B cell (primary cell): ENCODE measurements at regions not wholly inside any gene's neighbourhood (a gene's known extent, or its start where the extent isn't known, plus 50 kb on each side); places are given as distances from the start of the nearest gene placed in this dataset.

Source experiments
- ATAC-seq: fragments of 200-7000 bp; cut with Tn5 transposase; one replicate; pipeline ENCODE4 v1.10.0; 2021; ENCODE audit warnings: low read depth, mild to moderate bottlenecking, moderate number of reproducible peaks, moderate library complexity
- CTCF ChIA-PET: fragments of 350-600 bp; sonication (Branson Sonifier 250); formaldehyde crosslinking; loops from one replicate; lab custom pipeline; 2021; ENCODE audit warnings: antibody characterized with exemption, inconsistent platforms; lab: Charles Lee
- POLR2A ChIA-PET: fragments of 350-600 bp; sonication (Branson Sonifier 250); formaldehyde crosslinking; loops from one replicate; lab custom pipeline; 2021; ENCODE audit warnings: antibody characterized with exemption; lab: Charles Lee
- DNase-seq: peaks from one replicate; pipeline ENCODE4 v3.0.0; 2013
- H2AFZ ChIP-seq: 2 replicates; pipeline ENCODE4 v1.6.1; 2012; ENCODE audit warnings: mild to moderate bottlenecking, low read depth, low read length; ENCODE audit not compliant: insufficient read depth, poor library complexity, severe bottlenecking
- H3K27ac ChIP-seq, 2 donors: 1 replicate in 1 of 2; 2 replicates in 1 of 2; pipeline ENCODE4 v1.5.1; 2012 to 2013; ENCODE audit warnings: low read length in 2 of 2, mild to moderate bottlenecking in 2 of 2, moderate library complexity in 1 of 2
- H3K27me3 ChIP-seq, 4 experiments: fragments of 200-600 bp in 1 of 4; sonication (generic) in 1 of 4; replicated peaks in 1 of 4; 1 replicate in 2 of 4; 2 replicates in 2 of 4; pipeline versions ENCODE4 v1.6.1 to v1.7.0; 2013 to 2016; ENCODE audit warnings: low read length in 3 of 4, mild to moderate bottlenecking in 2 of 4, mixed read lengths in 1 of 4, moderate library complexity in 1 of 4; ENCODE audit not compliant: insufficient read depth in 4 of 4, control insufficient read depth in 3 of 4; ENCODE audit errors: control extremely low read depth in 1 of 4
- H3K36me3 ChIP-seq, 2 experiments: replicated peaks in 1 of 2; 1 replicate in 1 of 2; 2 replicates in 1 of 2; pipeline versions ENCODE4 v1.6.1 to v1.7.1; 2013; ENCODE audit warnings: low read length in 1 of 2; ENCODE audit not compliant: insufficient read depth in 2 of 2, control insufficient read depth in 1 of 2; ENCODE audit errors: control extremely low read depth in 1 of 2, extremely low read depth in 1 of 2
- H3K4me1 ChIP-seq, 2 donors: fragments of 200-600 bp in 1 of 2; sonication (generic) in 1 of 2; 1 replicate in 1 of 2; 2 replicates in 1 of 2; pipeline versions ENCODE4 v1.5.1 to v1.6.1; 2013 to 2017; ENCODE audit warnings: low read length in 2 of 2; ENCODE audit not compliant: control insufficient read depth in 2 of 2, insufficient read depth in 2 of 2
- H3K4me2 ChIP-seq: replicated peaks from 2 replicates; pipeline ENCODE3; 2012; ENCODE audit warnings: mild to moderate bottlenecking, low read depth, low read length; ENCODE audit not compliant: poor library complexity, severe bottlenecking
- H3K4me3 ChIP-seq, 5 experiments: fragments of 200-600 bp in 1 of 5; sonication (generic) in 1 of 5; 1 replicate in 3 of 5; 2 replicates in 2 of 5; pipeline versions ENCODE4 v1.5.1 to v1.7.0; 2011 to 2016; ENCODE audit warnings: low read length in 4 of 5, mild to moderate bottlenecking in 4 of 5, low read depth in 2 of 5, control low read depth in 1 of 5, moderate library complexity in 1 of 5; ENCODE audit not compliant: insufficient read depth in 1 of 5; ENCODE audit errors: control extremely low read depth in 1 of 5, extremely low read depth in 1 of 5
- H3K79me2 ChIP-seq: fragments of 200-600 bp; sonication (generic); one replicate; pipeline ENCODE4 v1.6.0; 2016; ENCODE audit warnings: low read length; ENCODE audit not compliant: control insufficient read depth, insufficient read depth
- H3K9ac ChIP-seq: fragments of 200-600 bp; sonication (generic); 2 replicates; pipeline ENCODE4 v1.6.1; 2017; ENCODE audit warnings: mild to moderate bottlenecking, low read length, moderate library complexity
- H3K9me3 ChIP-seq, 3 donors: one replicate each; pipeline versions ENCODE4 v1.6.1 to v1.7.1; 2013; ENCODE audit warnings: low read length in 2 of 3; ENCODE audit not compliant: control insufficient read depth in 2 of 3, insufficient read depth in 1 of 3; ENCODE audit errors: control extremely low read depth in 1 of 3
- H4K20me1 ChIP-seq: 2 replicates; pipeline ENCODE4 v1.6.0; 2012; ENCODE audit warnings: mild to moderate bottlenecking, low read length; ENCODE audit not compliant: insufficient read depth, control insufficient read depth, poor library complexity, severe bottlenecking
- H3K27ac Mint-ChIP-seq: one replicate; pipeline ENCODE4 v1.8.0; 2021; ENCODE audit warnings: mixed read lengths
- H3K27me3 Mint-ChIP-seq: one replicate; pipeline ENCODE4 v1.8.0; 2021; ENCODE audit warnings: mixed read lengths
- H3K4me1 Mint-ChIP-seq: one replicate; pipeline ENCODE4 v1.8.0; 2021; ENCODE audit warnings: mixed read lengths
- H3K4me3 Mint-ChIP-seq: one replicate; pipeline ENCODE4 v1.8.0; 2021; ENCODE audit warnings: mixed read lengths
- H3K9me3 Mint-ChIP-seq: one replicate; pipeline ENCODE4 v1.8.0; 2022; ENCODE audit warnings: mixed read lengths; ENCODE audit not compliant: insufficient read depth
- CTCF ChIP-seq: fragments of 200-600 bp; IDR thresholded peaks from one replicate; pipeline ENCODE4 v1.8.0; 2022; ENCODE audit warnings: antibody characterized with exemption, mild to moderate bottlenecking
- EZH2 ChIP-seq: IDR thresholded peaks from 2 replicates; pipeline ENCODE4 v1.6.1; 2012; ENCODE audit warnings: borderline replicate concordance, low read depth, mild to moderate bottlenecking, moderate library complexity, low read length; ENCODE audit not compliant: insufficient read depth, poor library complexity, severe bottlenecking
- WGBS: methylation state at CpG from one replicate; pipeline ENCODE4 v1.1.5; 2013; ENCODE audit warnings: missing lambda C conversion rate; ENCODE audit not compliant: insufficient coverage; 5-methylcytosine and 5-hydroxymethylcytosine counted together
- intact Hi-C: fragments of 100-400 bp; cut with micrococcal nuclease; formaldehyde crosslinking; loops from one replicate; pipeline ENCODE4 v1.10.0; 2022

DNA sequence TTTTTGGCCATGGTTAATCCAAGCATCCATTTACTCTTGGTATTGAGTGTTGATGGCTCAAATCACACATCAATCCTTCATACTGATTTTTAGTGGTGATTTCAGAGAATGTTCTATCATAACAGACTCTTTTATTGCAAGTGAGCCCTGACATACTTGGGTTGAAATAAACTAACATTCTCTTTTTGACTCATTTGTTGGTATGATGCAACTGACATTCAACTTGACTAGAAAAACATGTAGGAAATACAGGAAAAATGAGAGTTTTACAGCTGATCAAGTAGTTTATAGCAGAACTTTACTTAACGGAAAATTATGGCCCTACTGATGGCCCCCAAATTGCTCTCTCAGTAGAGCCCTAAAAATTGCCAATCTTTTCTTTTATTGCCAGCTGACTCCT lies 173.9 kb upstream of the CD96 start:
- Histone ChIP-seq H3K4me2 (no peak overlapping the region), H3K9me3 (peaks cover 0 to 19% (median 16%) of the 10 kb centered on the region in 3 donors), H3K4me3 (no peak overlapping the region), H3K4me1 (no peaks in the 10 kb centered on the region), H3K9ac (no peak overlapping the region), H3K27me3 (no peaks in the 10 kb centered on the region), H3K36me3 (no peaks in the 10 kb centered on the region), H3K79me2 (no peaks in the 10 kb centered on the region), H2AFZ (no peak overlapping the region), H3K27ac (no peak overlapping the region), H4K20me1 (no peaks in the 10 kb centered on the region)
- H3K9me3 Mint-ChIP-seq: peaks cover 10% of the 10 kb centered on the region
- TF ChIP-seq EZH2 (no peak), CTCF (no peak)
- CTCF ChIA-PET: no interaction called here
- 100% methylated on average over 1 of the region's 1 CpG for WGBS
- DNase-seq: no peak
- ATAC-seq: no peak
- no peaks in the 10 kb centered on the region for H3K27me3 Mint-ChIP-seq
- no peak overlapping the region for H3K27ac Mint-ChIP-seq
- POLR2A ChIA-PET: no interaction called here
- intact Hi-C loops: no loop called here
- H3K4me3 Mint-ChIP-seq: no peak overlapping the region
- H3K4me1 Mint-ChIP-seq: no peaks in the 10 kb centered on the region

GRCh38 chr3:111369958-111370357 lies 172.0 kb upstream of the CD96 start:
- H3K79me2 ChIP-seq: no peaks in the 10 kb centered on the region
- no peak overlapping the region for H3K4me3 ChIP-seq
- TF ChIP-seq EZH2 (no peak), CTCF (no peak)
- ChIA-PET POLR2A (no interaction called here), CTCF (no interaction called here)
- peaks cover 0 to 22% (median 20%) of the 10 kb centered on the region in 3 donors for H3K9me3 ChIP-seq
- H3K4me2 ChIP-seq: no peak overlapping the region
- no peak for DNase-seq
- H2AFZ ChIP-seq: no peak overlapping the region
- no peak overlapping the region for H3K27ac ChIP-seq
- H3K4me1 Mint-ChIP-seq: no peaks in the 10 kb centered on the region
- H3K27me3 ChIP-seq: peaks cover 0 to 6% (median 3%) of the 10 kb centered on the region in 4 experiments
- intact Hi-C loops: no loop called here
- peaks cover 11% of the 10 kb centered on the region for H3K27me3 Mint-ChIP-seq
- H4K20me1 ChIP-seq: no peaks in the 10 kb centered on the region
- no peak for ATAC-seq
- H3K4me1 ChIP-seq: no peaks in the 10 kb centered on the region
- no peak overlapping the region for H3K9ac ChIP-seq
- no peaks in the 10 kb centered on the region for H3K36me3 ChIP-seq
- H3K9me3 Mint-ChIP-seq: peaks cover 10% of the 10 kb centered on the region
- H3K27ac Mint-ChIP-seq: no peak overlapping the region
- no peak overlapping the region for H3K4me3 Mint-ChIP-seq
